Hematopoietic multipotent progenitor cell treated with erythropoietin and hydrocortisone succinate and interleukin-3 and kit ligand, for 17 days (in vitro differentiated cells): ENCODE measurements at regions not wholly inside any gene's neighbourhood (a gene's known extent, or its start where the extent isn't known, plus 50 kb on each side); places are given as distances from the start of the nearest gene placed in this dataset.

Source experiments
- DNase-seq: peaks from one replicate; pipeline ENCODE4 v3.0.0-alpha.2; 2015; ENCODE audit warnings: low spot score

GRCh38 chr11:116115801-116116200 is 611.6 kb upstream of the CADM1 start:
- DNase-seq: no peak

GRCh38 chr11:116114198-116114651 is 610.0 kb upstream of the CADM1 start:
- no peak for DNase-seq

- DNase-seq: no peak
Measured at GRCh38 chr11:116112087-116112935, 608.1 kb upstream of the CADM1 start.

- DNase-seq: no peak
Measured at GRCh38 chr11:116111546-116111945, 607.3 kb upstream of the CADM1 start.

GRCh38 chr11:116110802-116111201 is 606.6 kb upstream of the CADM1 start:
- DNase-seq: no peak

- DNase-seq: no peak
Measured at GRCh38 chr11:116110356-116110755, 606.1 kb upstream of the CADM1 start.

GRCh38 chr11:116109228-116109627 is 605.0 kb upstream of the CADM1 start:
- no peak for DNase-seq

- no peak for DNase-seq
Measured at GRCh38 chr11:116108161-116108560, 603.9 kb upstream of the CADM1 start.

- DNase-seq: no peak
Measured at GRCh38 chr11:116107229-116107628, 603.0 kb upstream of the CADM1 start.

GRCh38 chr11:116104498-116105174 is 600.4 kb upstream of the CADM1 start:
- no peak for DNase-seq

- DNase-seq: no peak
Measured at GRCh38 chr11:116101902-116102301, 597.7 kb upstream of the CADM1 start.

GRCh38 chr11:116100016-116100415 is 595.8 kb upstream of the CADM1 start:
- DNase-seq: no peak

- no peak for DNase-seq
Measured at GRCh38 chr11:116099541-116099940, 595.3 kb upstream of the CADM1 start.

GRCh38 chr11:116096272-116096995 is 592.2 kb upstream of the CADM1 start:
- DNase-seq: no peak

GRCh38 chr11:116093481-116094270 is 589.5 kb upstream of the CADM1 start:
- no peak for DNase-seq

GRCh38 chr11:116093065-116093464 is 588.9 kb upstream of the CADM1 start:
- no peak for DNase-seq

GRCh38 chr11:116086426-116086825 is 582.2 kb upstream of the CADM1 start:
- DNase-seq: no peak

GRCh38 chr11:116085031-116085635 is 580.9 kb upstream of the CADM1 start:
- no peak for DNase-seq

- DNase-seq: no peak
Measured at GRCh38 chr11:116084511-116084910, 580.3 kb upstream of the CADM1 start.

GRCh38 chr11:116082256-116082655 is 578.0 kb upstream of the CADM1 start:
- DNase-seq: no peak

- DNase-seq: no peak
Measured at GRCh38 chr11:116079580-116079979, 575.4 kb upstream of the CADM1 start.
